ENCODE measurements at regions not wholly inside any gene's neighbourhood (a gene's known extent, or its start where the extent isn't known, plus 50 kb on each side); places are given as distances from the start of the nearest gene placed in this dataset.

DNA sequence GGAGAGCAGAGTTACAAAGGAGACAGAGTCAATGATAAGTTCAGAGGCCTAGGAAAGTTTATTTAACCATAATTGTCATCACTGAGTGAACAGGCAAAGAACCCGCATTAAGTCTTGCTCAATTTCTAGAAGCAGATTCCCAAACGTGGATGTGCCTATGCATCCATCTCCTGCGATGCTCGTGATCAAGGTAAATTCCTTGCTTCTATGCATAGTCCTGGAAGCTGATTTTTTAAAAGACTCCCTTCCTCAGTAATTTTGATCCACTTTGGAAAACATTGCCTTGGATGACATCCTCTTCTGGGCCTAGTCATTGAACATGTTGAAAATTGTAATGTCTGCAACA lies 116.4 kb downstream of the TNFSF18 start:
- Histone ChIP-seq H3K4me2 (ENCODE audit: low read length) (no peak overlapping the region), H3F3A (ENCODE audit: insufficient read depth, low read length, poor library complexity, severe bottlenecking) (no peaks in the 10 kb centered on the region), H2AFZ (ENCODE audit: low read depth, low read length) (no peak overlapping the region), H3K79me2 (replicated peaks; ENCODE audit: insufficient read depth, low read length) (no peaks in the 10 kb centered on the region), H4K20me1 (ENCODE audit: insufficient read depth) (no peaks in the 10 kb centered on the region), H3K9ac (ENCODE audit: low read length) (no peak overlapping the region), H3K9me3 (ENCODE audit: low read length) (no peaks in the 10 kb centered on the region), H3K36me3 (ENCODE audit: insufficient read depth, low read length) (no peaks in the 10 kb centered on the region), H3K27me3 (ENCODE audit: insufficient read depth, low read depth, low read length) (no peaks in the 10 kb centered on the region), H3K27ac (ENCODE audit: low read length) (no peak overlapping the region), H3K9me2 (ENCODE audit: insufficient read depth, low read length) (no peaks in the 10 kb centered on the region), H3K4me3 (ENCODE audit: low read length) (no peak overlapping the region)
- TF ChIP-seq SMC3 (conservative IDR thresholded peaks at IDR 0.05; ENCODE audit: poor library complexity): no peak
- TF ChIP-seq, protein P1, sequence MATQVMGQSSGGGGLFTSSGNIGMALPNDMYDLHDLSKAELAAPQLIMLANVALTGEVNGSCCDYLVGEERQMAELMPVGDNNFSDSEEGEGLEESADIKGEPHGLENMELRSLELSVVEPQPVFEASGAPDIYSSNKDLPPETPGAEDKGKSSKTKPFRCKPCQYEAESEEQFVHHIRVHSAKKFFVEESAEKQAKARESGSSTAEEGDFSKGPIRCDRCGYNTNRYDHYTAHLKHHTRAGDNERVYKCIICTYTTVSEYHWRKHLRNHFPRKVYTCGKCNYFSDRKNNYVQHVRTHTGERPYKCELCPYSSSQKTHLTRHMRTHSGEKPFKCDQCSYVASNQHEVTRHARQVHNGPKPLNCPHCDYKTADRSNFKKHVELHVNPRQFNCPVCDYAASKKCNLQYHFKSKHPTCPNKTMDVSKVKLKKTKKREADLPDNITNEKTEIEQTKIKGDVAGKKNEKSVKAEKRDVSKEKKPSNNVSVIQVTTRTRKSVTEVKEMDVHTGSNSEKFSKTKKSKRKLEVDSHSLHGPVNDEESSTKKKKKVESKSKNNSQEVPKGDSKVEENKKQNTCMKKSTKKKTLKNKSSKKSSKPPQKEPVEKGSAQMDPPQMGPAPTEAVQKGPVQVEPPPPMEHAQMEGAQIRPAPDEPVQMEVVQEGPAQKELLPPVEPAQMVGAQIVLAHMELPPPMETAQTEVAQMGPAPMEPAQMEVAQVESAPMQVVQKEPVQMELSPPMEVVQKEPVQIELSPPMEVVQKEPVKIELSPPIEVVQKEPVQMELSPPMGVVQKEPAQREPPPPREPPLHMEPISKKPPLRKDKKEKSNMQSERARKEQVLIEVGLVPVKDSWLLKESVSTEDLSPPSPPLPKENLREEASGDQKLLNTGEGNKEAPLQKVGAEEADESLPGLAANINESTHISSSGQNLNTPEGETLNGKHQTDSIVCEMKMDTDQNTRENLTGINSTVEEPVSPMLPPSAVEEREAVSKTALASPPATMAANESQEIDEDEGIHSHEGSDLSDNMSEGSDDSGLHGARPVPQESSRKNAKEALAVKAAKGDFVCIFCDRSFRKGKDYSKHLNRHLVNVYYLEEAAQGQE (IDR thresholded peaks at IDR 0.05; ENCODE audit: borderline replicate concordance): no peak
- no peak for TF ChIP-seq EP300 (conservative IDR thresholded peaks at IDR 0.05; ENCODE audit: poor library complexity, severe bottlenecking)
- TF ChIP-seq RAD21 (conservative IDR thresholded peaks at IDR 0.05): no peak
- TF ChIP-seq MXI1 (conservative IDR thresholded peaks at IDR 0.05; ENCODE audit: poor library complexity, severe bottlenecking): no peak
- TF ChIP-seq, protein P2, sequence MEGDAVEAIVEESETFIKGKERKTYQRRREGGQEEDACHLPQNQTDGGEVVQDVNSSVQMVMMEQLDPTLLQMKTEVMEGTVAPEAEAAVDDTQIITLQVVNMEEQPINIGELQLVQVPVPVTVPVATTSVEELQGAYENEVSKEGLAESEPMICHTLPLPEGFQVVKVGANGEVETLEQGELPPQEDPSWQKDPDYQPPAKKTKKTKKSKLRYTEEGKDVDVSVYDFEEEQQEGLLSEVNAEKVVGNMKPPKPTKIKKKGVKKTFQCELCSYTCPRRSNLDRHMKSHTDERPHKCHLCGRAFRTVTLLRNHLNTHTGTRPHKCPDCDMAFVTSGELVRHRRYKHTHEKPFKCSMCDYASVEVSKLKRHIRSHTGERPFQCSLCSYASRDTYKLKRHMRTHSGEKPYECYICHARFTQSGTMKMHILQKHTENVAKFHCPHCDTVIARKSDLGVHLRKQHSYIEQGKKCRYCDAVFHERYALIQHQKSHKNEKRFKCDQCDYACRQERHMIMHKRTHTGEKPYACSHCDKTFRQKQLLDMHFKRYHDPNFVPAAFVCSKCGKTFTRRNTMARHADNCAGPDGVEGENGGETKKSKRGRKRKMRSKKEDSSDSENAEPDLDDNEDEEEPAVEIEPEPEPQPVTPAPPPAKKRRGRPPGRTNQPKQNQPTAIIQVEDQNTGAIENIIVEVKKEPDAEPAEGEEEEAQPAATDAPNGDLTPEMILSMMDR (IDR thresholded peaks at IDR 0.05; ENCODE audit: poor library complexity, severe bottlenecking): no peak

DNA sequence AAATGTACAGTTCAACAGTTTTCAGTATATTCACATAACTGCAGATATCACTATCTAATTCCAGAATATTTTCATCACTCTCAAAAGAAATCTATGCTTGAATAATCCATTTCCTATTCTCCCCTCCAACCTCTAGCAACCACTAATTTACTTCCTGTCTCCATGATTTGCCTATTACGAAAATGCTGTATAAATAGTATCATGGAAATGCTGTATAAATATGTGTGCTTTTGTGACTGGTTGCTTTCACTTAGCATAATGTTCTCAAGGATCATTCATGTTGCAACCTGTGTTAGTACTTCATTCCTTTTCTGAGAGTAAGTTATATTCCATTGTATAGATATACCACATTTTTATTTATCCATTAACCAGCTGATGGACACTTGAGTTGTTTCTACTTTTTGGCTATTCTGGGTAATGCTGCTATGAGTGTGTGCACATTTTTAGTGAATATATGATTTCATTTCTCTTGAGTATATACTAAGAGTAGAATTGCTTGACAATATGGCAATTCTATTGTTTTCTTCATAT lies 115.6 kb downstream of the TNFSF18 start:
- no peak overlapping the region for H2AFZ ChIP-seq (ENCODE audit: low read depth, low read length)
- H3K9me2 ChIP-seq (ENCODE audit: insufficient read depth, low read length): no peaks in the 10 kb centered on the region
- H3K4me3 ChIP-seq (ENCODE audit: low read length): no peak overlapping the region
- H3K4me2 ChIP-seq (ENCODE audit: low read length): no peak overlapping the region
- no peak overlapping the region for H3K27ac ChIP-seq (ENCODE audit: low read length)
- no peaks in the 10 kb centered on the region for H3F3A ChIP-seq (ENCODE audit: insufficient read depth, low read length, poor library complexity, severe bottlenecking)
- H3K79me2 ChIP-seq (replicated peaks; ENCODE audit: insufficient read depth, low read length): no peaks in the 10 kb centered on the region
- H3K9ac ChIP-seq (ENCODE audit: low read length): no peak overlapping the region
- H3K36me3 ChIP-seq (ENCODE audit: insufficient read depth, low read length): no peaks in the 10 kb centered on the region
- H3K27me3 ChIP-seq (ENCODE audit: insufficient read depth, low read depth, low read length): no peaks in the 10 kb centered on the region
- H4K20me1 ChIP-seq (ENCODE audit: insufficient read depth): no peaks in the 10 kb centered on the region
- TF ChIP-seq RAD21 (conservative IDR thresholded peaks at IDR 0.05) (no peak), TAF1 (IDR thresholded peaks at IDR 0.05; ENCODE audit: low read depth) (no peak), EP300 (conservative IDR thresholded peaks at IDR 0.05; ENCODE audit: poor library complexity, severe bottlenecking) (no peak), SMC3 (conservative IDR thresholded peaks at IDR 0.05; ENCODE audit: poor library complexity) (no peak), POLR2AphosphoS5 (IDR thresholded peaks at IDR 0.05) (no peak), MXI1 (conservative IDR thresholded peaks at IDR 0.05; ENCODE audit: poor library complexity, severe bottlenecking) (no peak), EZH2 (IDR thresholded peaks at IDR 0.05; ENCODE audit: borderline replicate concordance, insufficient read depth, low read length, poor library complexity, severe bottlenecking) (no peak)
- TF ChIP-seq, protein P1 (IDR thresholded peaks at IDR 0.05; ENCODE audit: borderline replicate concordance): no peak
- TF ChIP-seq, protein P2 (IDR thresholded peaks at IDR 0.05; ENCODE audit: poor library complexity, severe bottlenecking): no peak
- no peaks in the 10 kb centered on the region for H3K9me3 ChIP-seq (ENCODE audit: low read length)

All from neural cell (in vitro differentiated cells).